ENCODE measurements at regions not wholly inside any gene's neighbourhood (a gene's known extent, or its start where the extent isn't known, plus 50 kb on each side); places are given as distances from the start of the nearest gene placed in this dataset.

- Histone ChIP-seq H3K4me1 (ENCODE audit: control insufficient read depth, insufficient read depth, low read length) (no peaks in the 10 kb centered on the region), H3K4me3 (ENCODE audit: low read length) (no peak overlapping the region), H3K27me3 (ENCODE audit: control insufficient read depth, insufficient read depth, low read length) (no peaks in the 10 kb centered on the region), H3K9me3 (ENCODE audit: control insufficient read depth, low read length) (no peaks in the 10 kb centered on the region), H3K9ac (ENCODE audit: low read length) (no peak overlapping the region), H3K36me3 (ENCODE audit: control insufficient read depth, insufficient read depth, low read length) (no peaks in the 10 kb centered on the region)
These were observed 435.4 kb downstream of the BCKDHB start for GRCh38 chr6:80541886-80542285.

- no peak overlapping the region for H3K4me3 ChIP-seq (ENCODE audit: low read length)
- no peaks in the 10 kb centered on the region for H3K36me3 ChIP-seq (ENCODE audit: control insufficient read depth, insufficient read depth, low read length)
- H3K27me3 ChIP-seq (ENCODE audit: control insufficient read depth, insufficient read depth, low read length) = no peaks in the 10 kb centered on the region
- no peak overlapping the region for H3K9ac ChIP-seq (ENCODE audit: low read length)
- H3K9me3 ChIP-seq (ENCODE audit: control insufficient read depth, low read length) = no peaks in the 10 kb centered on the region
- H3K4me1 ChIP-seq (ENCODE audit: control insufficient read depth, insufficient read depth, low read length) = no peaks in the 10 kb centered on the region
These were observed 434.7 kb downstream of the BCKDHB start for GRCh38 chr6:80541181-80541580.

- Histone ChIP-seq H3K27me3 (ENCODE audit: control insufficient read depth, insufficient read depth, low read length) (no peaks in the 10 kb centered on the region), H3K4me3 (ENCODE audit: low read length) (no peak overlapping the region), H3K4me1 (ENCODE audit: control insufficient read depth, insufficient read depth, low read length) (no peaks in the 10 kb centered on the region), H3K36me3 (ENCODE audit: control insufficient read depth, insufficient read depth, low read length) (no peaks in the 10 kb centered on the region), H3K9me3 (ENCODE audit: control insufficient read depth, low read length) (no peaks in the 10 kb centered on the region), H3K9ac (ENCODE audit: low read length) (no peak overlapping the region)
These were observed 434.2 kb downstream of the BCKDHB start for GRCh38 chr6:80540700-80541099.

GRCh38 chr6:80537118-80537972, 430.9 kb downstream of the BCKDHB start:
- Histone ChIP-seq H3K9me3 (ENCODE audit: control insufficient read depth, low read length) (no peaks in the 10 kb centered on the region), H3K4me3 (ENCODE audit: low read length) (no peak overlapping the region), H3K9ac (ENCODE audit: low read length) (no peak overlapping the region), H3K27me3 (ENCODE audit: control insufficient read depth, insufficient read depth, low read length) (no peaks in the 10 kb centered on the region), H3K36me3 (ENCODE audit: control insufficient read depth, insufficient read depth, low read length) (no peaks in the 10 kb centered on the region), H3K4me1 (ENCODE audit: control insufficient read depth, insufficient read depth, low read length) (no peaks in the 10 kb centered on the region)

GRCh38 chr6:80535914-80536565, 429.6 kb downstream of the BCKDHB start:
- no peak overlapping the region for H3K9ac ChIP-seq (ENCODE audit: low read length)
- no peaks in the 10 kb centered on the region for H3K9me3 ChIP-seq (ENCODE audit: control insufficient read depth, low read length)
- no peak overlapping the region for H3K4me3 ChIP-seq (ENCODE audit: low read length)
- no peaks in the 10 kb centered on the region for H3K4me1 ChIP-seq (ENCODE audit: control insufficient read depth, insufficient read depth, low read length)
- no peaks in the 10 kb centered on the region for H3K36me3 ChIP-seq (ENCODE audit: control insufficient read depth, insufficient read depth, low read length)
- H3K27me3 ChIP-seq (ENCODE audit: control insufficient read depth, insufficient read depth, low read length) = no peaks in the 10 kb centered on the region

- Histone ChIP-seq H3K27me3 (ENCODE audit: control insufficient read depth, insufficient read depth, low read length) (no peaks in the 10 kb centered on the region), H3K9me3 (ENCODE audit: control insufficient read depth, low read length) (no peaks in the 10 kb centered on the region), H3K9ac (ENCODE audit: low read length) (no peak overlapping the region), H3K4me1 (ENCODE audit: control insufficient read depth, insufficient read depth, low read length) (peaks cover 13% of the 10 kb centered on the region), H3K36me3 (ENCODE audit: control insufficient read depth, insufficient read depth, low read length) (no peaks in the 10 kb centered on the region), H3K4me3 (ENCODE audit: low read length) (no peak overlapping the region)
These were observed 425.5 kb downstream of the BCKDHB start for GRCh38 chr6:80531681-80532619.

GRCh38 chr6:80530103-80530502, 423.6 kb downstream of the BCKDHB start:
- H3K9ac ChIP-seq (ENCODE audit: low read length) = no peak overlapping the region
- no peaks in the 10 kb centered on the region for H3K27me3 ChIP-seq (ENCODE audit: control insufficient read depth, insufficient read depth, low read length)
- no peaks in the 10 kb centered on the region for H3K36me3 ChIP-seq (ENCODE audit: control insufficient read depth, insufficient read depth, low read length)
- H3K4me3 ChIP-seq (ENCODE audit: low read length) = no peak overlapping the region
- no peaks in the 10 kb centered on the region for H3K9me3 ChIP-seq (ENCODE audit: control insufficient read depth, low read length)
- peaks cover 13% of the 10 kb centered on the region for H3K4me1 ChIP-seq (ENCODE audit: control insufficient read depth, insufficient read depth, low read length)

GRCh38 chr6:80528115-80528514, 421.6 kb downstream of the BCKDHB start:
- Histone ChIP-seq H3K4me3 (ENCODE audit: low read length) (no peak overlapping the region), H3K4me1 (ENCODE audit: control insufficient read depth, insufficient read depth, low read length) (peaks cover 13% of the 10 kb centered on the region), H3K36me3 (ENCODE audit: control insufficient read depth, insufficient read depth, low read length) (no peaks in the 10 kb centered on the region), H3K27me3 (ENCODE audit: control insufficient read depth, insufficient read depth, low read length) (no peaks in the 10 kb centered on the region), H3K9ac (ENCODE audit: low read length) (no peak overlapping the region), H3K9me3 (ENCODE audit: control insufficient read depth, low read length) (no peaks in the 10 kb centered on the region)

- H3K4me3 ChIP-seq (ENCODE audit: low read length) = no peak overlapping the region
These were observed 421.1 kb downstream of the BCKDHB start for GRCh38 chr6:80527552-80528052.

GRCh38 chr6:80523531-80523997, 417.1 kb downstream of the BCKDHB start:
- no peak overlapping the region for H3K9ac ChIP-seq (ENCODE audit: low read length)
- H3K9me3 ChIP-seq (ENCODE audit: control insufficient read depth, low read length) = no peaks in the 10 kb centered on the region
- no peaks in the 10 kb centered on the region for H3K36me3 ChIP-seq (ENCODE audit: control insufficient read depth, insufficient read depth, low read length)
- H3K27me3 ChIP-seq (ENCODE audit: control insufficient read depth, insufficient read depth, low read length) = no peaks in the 10 kb centered on the region
- no peak overlapping the region for H3K4me3 ChIP-seq (ENCODE audit: low read length)
- H3K4me1 ChIP-seq (ENCODE audit: control insufficient read depth, insufficient read depth, low read length) = peaks cover 13% of the 10 kb centered on the region

More at GRCh38 chr6:80527552-80528052, 421.1 kb downstream of the BCKDHB start:
- no peaks in the 10 kb centered on the region for H3K27me3 ChIP-seq (ENCODE audit: control insufficient read depth, insufficient read depth, low read length)
- H3K36me3 ChIP-seq (ENCODE audit: control insufficient read depth, insufficient read depth, low read length) = no peaks in the 10 kb centered on the region
- H3K4me1 ChIP-seq (ENCODE audit: control insufficient read depth, insufficient read depth, low read length) = peaks cover 13% of the 10 kb centered on the region
- H3K9me3 ChIP-seq (ENCODE audit: control insufficient read depth, low read length) = no peaks in the 10 kb centered on the region
- H3K9ac ChIP-seq (ENCODE audit: low read length) = no peak overlapping the region

GRCh38 chr6:80523010-80523409, 416.5 kb downstream of the BCKDHB start:
- H3K4me1 ChIP-seq (ENCODE audit: control insufficient read depth, insufficient read depth, low read length) = peaks cover 9% of the 10 kb centered on the region
- no peaks in the 10 kb centered on the region for H3K27me3 ChIP-seq (ENCODE audit: control insufficient read depth, insufficient read depth, low read length)
- no peak overlapping the region for H3K9ac ChIP-seq (ENCODE audit: low read length)
- no peak overlapping the region for H3K4me3 ChIP-seq (ENCODE audit: low read length)
- H3K9me3 ChIP-seq (ENCODE audit: control insufficient read depth, low read length) = no peaks in the 10 kb centered on the region
- no peaks in the 10 kb centered on the region for H3K36me3 ChIP-seq (ENCODE audit: control insufficient read depth, insufficient read depth, low read length)

All from mucosa of stomach (tissue), 1 donor.